H1 (cell line): ENCODE measurements at regions not wholly inside any gene's neighbourhood (a gene's known extent, or its start where the extent isn't known, plus 50 kb on each side); places are given as distances from the start of the nearest gene placed in this dataset.

Source experiments
- CTCF ChIP-seq, 3 experiments: IDR thresholded peaks; 1 replicate in 2 of 3; 2 replicates in 1 of 3; pipeline versions ENCODE4 v1.5.1 to v1.6.1; 2011; ENCODE audit warnings: low read length in 3 of 3, mild to moderate bottlenecking in 3 of 3, inconsistent platforms in 2 of 3, low read depth in 1 of 3, moderate library complexity in 1 of 3; ENCODE audit not compliant: insufficient read depth in 1 of 3; ENCODE audit errors: control extremely low read depth in 1 of 3
- EP300 ChIP-seq, 2 experiments: IDR thresholded peaks; 1 replicate in 1 of 2; 2 replicates in 1 of 2; pipeline ENCODE4 v1.6.1; 2011 to 2012; ENCODE audit warnings: low read depth in 2 of 2, low read length in 2 of 2, mild to moderate bottlenecking in 2 of 2, borderline replicate concordance in 1 of 2, inconsistent platforms in 1 of 2, moderate library complexity in 1 of 2
- EZH2 ChIP-seq: fragments of 200-600 bp; sonication (generic); IDR thresholded peaks from 2 replicates; pipeline ENCODE4 v1.7.1; 2012; ENCODE audit warnings: low read depth, mild to moderate bottlenecking, moderate library complexity, low read length, inconsistent platforms; ENCODE audit not compliant: severe bottlenecking
- JUND ChIP-seq: IDR thresholded peaks from 2 replicates; pipeline ENCODE4 v1.6.1; 2011; ENCODE audit warnings: mild to moderate bottlenecking, improper control_type of control experiment, low read length
- KDM1A ChIP-seq: fragments of 200-600, 300-600 bp; sonication (generic); IDR thresholded peaks from 2 replicates; pipeline ENCODE4 v1.7.1; 2016; ENCODE audit warnings: mild to moderate bottlenecking, low read length, borderline replicate concordance
- POLR2AphosphoS5 ChIP-seq: IDR thresholded peaks from 2 replicates; pipeline ENCODE4 v1.6.1; 2011; ENCODE audit warnings: low read depth, low read length
- SIN3A ChIP-seq, 2 experiments: IDR thresholded peaks in 1 of 2; conservative IDR thresholded peaks in 1 of 2; 2 replicates each; pipeline ENCODE4 v1.6.1; 2011 to 2012; ENCODE audit warnings: low read length in 2 of 2, improper control_type of control experiment in 1 of 2, low read depth in 1 of 2, mild to moderate bottlenecking in 1 of 2
- SUZ12 ChIP-seq: fragments of 200-600 bp; sonication (generic); IDR thresholded peaks from 2 replicates; pipeline ENCODE4 v1.6.1; 2012; ENCODE audit warnings: mild to moderate bottlenecking, inconsistent platforms, low read length, moderate library complexity, mixed read lengths
- TF ChIP-seq, protein P1 (sequence below): IDR thresholded peaks from 2 replicates; pipeline ENCODE4 v1.6.1; 2012; ENCODE audit warnings: low read length, inconsistent platforms

DNA sequence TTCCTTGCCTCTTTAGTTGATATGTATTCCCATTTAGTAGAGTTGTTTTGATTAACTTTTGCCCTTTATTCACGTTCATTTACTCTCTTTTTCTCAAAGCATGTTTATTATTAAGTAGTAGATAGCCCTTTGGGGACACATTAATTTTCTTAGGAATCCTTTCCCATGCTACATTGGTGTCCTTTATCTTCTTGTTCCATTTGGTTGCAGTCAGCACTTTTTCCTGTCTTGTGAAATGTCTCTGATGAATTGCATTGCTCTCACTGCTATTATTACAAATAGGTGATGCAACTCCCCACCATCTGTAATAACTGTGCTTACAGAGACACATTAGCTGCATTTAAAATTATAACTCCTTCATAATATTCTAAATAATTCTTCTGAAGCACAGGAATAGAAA lies 428.5 kb upstream of the CNTNAP5 start:
- no peak for TF ChIP-seq POLR2AphosphoS5
- no peak for TF ChIP-seq KDM1A
- TF ChIP-seq CTCF (IDR thresholded peaks at IDR 0.05; ENCODE audit: control extremely low read depth in 1 of 3, insufficient read depth in 1 of 3, low read depth in 1 of 3, low read length in 3 of 3), result no peak
- TF ChIP-seq EZH2, result no peak
- TF ChIP-seq, protein P1, sequence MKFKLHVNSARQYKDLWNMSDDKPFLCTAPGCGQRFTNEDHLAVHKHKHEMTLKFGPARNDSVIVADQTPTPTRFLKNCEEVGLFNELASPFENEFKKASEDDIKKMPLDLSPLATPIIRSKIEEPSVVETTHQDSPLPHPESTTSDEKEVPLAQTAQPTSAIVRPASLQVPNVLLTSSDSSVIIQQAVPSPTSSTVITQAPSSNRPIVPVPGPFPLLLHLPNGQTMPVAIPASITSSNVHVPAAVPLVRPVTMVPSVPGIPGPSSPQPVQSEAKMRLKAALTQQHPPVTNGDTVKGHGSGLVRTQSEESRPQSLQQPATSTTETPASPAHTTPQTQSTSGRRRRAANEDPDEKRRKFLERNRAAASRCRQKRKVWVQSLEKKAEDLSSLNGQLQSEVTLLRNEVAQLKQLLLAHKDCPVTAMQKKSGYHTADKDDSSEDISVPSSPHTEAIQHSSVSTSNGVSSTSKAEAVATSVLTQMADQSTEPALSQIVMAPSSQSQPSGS, result no peak
- TF ChIP-seq SIN3A (conservative IDR thresholded peaks at IDR 0.05 in 1 of 2, IDR thresholded peaks at IDR 0.05 in 1 of 2; ENCODE audit: low read depth in 1 of 2, low read length in 2 of 2), result no peak
- no peak for TF ChIP-seq JUND
- TF ChIP-seq EP300 (IDR thresholded peaks at IDR 0.05; ENCODE audit: borderline replicate concordance in 1 of 2, low read depth in 2 of 2, low read length in 2 of 2), result no peak
- TF ChIP-seq SUZ12, result no peak
